ENCODE measurements at regions not wholly inside any gene's neighbourhood (a gene's known extent, or its start where the extent isn't known, plus 50 kb on each side); places are given as distances from the start of the nearest gene placed in this dataset.

DNA sequence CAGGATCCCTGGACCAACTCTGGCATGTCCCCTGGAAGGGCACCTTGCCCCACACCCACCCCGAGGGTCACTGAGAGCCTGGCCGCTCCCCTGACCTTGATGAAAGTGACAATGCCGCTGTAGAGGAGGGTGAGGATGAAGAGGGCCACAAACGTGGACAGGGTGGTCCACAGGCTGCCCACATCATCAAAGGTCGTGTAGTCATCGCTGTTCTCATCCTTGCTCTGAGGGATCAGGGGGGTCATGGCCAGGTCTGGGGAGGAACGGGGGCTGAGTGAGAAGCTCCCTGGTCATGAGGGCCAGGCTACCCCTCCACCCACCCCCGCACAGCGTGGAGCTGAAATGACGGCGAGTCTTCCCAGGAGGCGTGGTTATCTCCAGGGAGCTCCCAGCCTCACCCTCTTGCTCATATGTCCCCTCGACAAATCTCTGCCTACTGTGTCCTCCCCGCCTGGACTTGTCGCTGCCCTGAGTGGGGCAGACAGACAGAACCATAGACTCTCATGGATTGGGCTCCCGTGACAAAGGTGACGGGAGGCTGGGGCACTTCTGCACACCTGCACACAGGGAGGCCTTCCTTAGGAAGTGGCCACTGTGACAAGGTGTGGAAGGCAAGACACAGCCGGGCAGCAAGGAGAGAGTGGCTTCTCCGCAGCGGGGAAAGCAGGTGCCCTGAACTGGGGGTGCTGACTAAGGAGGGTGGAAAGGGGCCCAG, 311.1 kb downstream of the TMEM121 start:
- no peak overlapping the region for H3K4me3 ChIP-seq
- H3K4me1 ChIP-seq = no peaks in the 10 kb centered on the region
- DNase-seq (ENCODE audit: low spot score in 2 of 2) = no peak
- peaks cover 5% of the 10 kb centered on the region; the same call in 1 of the 2 replicates for H3K27me3 ChIP-seq (ENCODE audit: low read depth)
- in situ Hi-C loops (cut with MboI; ENCODE audit: low sequenced_read_pairs) = no loop called here
- H3K9me3 ChIP-seq = no peaks in the 10 kb centered on the region
- no peaks in the 10 kb centered on the region for H3K36me3 ChIP-seq (replicated peaks)

DNA sequence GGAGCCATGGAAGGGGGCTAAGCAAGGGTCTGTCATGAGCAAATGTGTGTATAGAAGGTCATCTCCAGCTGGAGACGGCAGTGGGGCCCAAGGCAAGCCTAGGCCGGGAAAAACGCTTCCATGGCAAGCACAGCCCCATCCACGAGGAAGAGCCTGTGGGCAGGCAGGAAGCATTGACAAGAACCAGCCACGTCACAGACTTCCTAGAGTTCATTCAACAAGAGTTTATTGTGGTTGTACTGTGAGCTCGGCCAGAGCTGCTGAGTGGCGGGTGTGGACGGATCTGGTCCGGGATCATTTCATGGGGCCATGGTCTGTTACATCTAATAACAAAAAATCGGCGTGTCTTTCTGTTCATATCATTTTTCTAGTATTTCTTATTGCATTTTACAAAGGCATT, 311.7 kb downstream of the TMEM121 start:
- no peaks in the 10 kb centered on the region for H3K9me3 ChIP-seq

DNA sequence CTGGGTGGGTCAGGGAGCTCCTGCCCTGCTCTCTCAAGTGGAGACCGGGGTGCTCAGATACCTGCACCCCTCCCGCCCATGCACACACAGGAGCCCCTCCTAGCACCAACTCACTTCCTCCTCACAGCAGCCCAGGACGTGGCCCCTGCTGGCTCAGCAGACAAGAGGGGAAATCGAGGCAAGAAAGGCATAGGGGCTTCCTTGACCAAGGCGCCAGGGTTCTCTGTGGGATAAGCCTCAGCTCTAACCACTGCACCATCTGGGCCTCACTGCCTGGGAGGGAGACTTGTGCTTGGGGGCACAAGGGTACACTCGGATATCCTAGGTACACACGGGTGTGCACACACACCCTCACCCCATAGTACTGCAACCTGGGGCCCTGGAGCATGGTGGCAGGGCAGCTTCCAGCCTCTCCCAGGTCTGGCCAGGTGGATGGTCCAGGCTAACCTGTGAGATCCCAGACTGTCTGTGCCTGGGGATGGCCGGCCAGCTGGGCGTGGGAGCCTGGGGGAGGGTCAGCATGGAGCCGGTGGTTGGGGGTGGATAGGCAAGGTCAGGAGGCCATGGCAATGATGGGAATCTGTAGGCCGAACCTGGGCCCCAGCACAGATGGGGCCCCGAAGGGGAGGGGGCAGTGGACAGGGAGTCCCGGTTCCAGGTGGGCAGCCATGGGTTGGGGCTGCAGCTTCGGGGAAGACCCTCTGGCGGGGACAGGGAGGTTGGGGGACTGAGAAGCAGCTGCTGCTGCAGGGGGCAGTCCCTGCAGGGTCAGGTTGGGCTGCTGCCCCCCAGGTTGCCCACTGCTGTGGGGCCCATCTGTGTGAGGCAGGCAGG, 312.4 kb downstream of the TMEM121 start:
- no peaks in the 10 kb centered on the region for H3K9me3 ChIP-seq
- H3K4me3 ChIP-seq = no peak overlapping the region
- no peaks in the 10 kb centered on the region for H3K27me3 ChIP-seq (ENCODE audit: low read depth)
- no peak for DNase-seq (ENCODE audit: low spot score in 2 of 2)
- in situ Hi-C loops (cut with MboI; ENCODE audit: low sequenced_read_pairs) = no loop called here
- H3K36me3 ChIP-seq (replicated peaks) = no peaks in the 10 kb centered on the region
- no peaks in the 10 kb centered on the region for H3K4me1 ChIP-seq

More for the DNA sequence above, 311.7 kb downstream of the TMEM121 start:
- in situ Hi-C loops (cut with MboI; ENCODE audit: low sequenced_read_pairs) = no loop called here
- H3K36me3 ChIP-seq (replicated peaks) = no peaks in the 10 kb centered on the region
- H3K4me1 ChIP-seq = no peaks in the 10 kb centered on the region
- no peak for DNase-seq (ENCODE audit: low spot score in 2 of 2)
- H3K27me3 ChIP-seq (ENCODE audit: low read depth) = peaks cover 5% of the 10 kb centered on the region; the same call in 1 of the 2 replicates
- no peak overlapping the region for H3K4me3 ChIP-seq

DNA sequence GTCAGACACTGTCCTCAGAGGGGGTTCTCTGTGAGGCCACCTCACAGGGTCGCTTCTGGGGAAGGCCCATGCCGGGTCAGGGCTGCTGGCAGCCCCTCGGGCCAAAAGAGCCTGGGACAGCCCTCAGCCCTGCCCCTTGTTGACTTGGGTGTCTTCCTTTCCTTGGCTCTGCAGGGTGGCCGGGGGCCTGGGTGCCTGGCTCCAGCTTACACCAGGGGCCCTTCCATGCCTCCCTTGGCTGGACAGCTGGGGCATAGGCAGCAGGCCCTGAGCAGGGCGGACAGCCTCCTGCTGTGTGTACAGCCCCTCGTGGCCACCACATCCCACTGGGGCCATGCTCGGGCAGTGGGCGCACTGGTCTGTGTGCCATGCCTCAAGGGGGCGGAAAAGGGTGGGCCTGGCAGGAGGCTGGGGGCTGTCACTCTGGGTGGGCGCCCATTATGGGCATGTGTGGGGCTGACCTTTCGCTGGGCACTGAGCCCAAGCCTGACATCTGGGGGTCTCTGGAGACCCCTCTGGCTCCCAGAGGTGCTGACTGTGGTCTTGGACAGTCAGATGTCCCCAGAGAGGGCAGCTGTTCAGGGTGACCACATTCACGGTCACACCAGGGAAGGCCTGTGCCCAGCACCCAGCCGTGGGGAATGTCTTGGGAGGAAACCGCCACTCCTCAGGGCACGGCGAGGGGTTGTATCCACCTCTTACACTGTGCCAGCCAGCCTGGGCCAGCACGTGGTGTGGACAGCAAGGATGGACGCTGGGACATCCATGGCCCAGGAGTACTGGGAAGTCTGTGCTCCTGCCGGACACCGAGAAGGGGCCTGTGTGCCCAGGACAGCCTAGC, 313.3 kb downstream of the TMEM121 start:
- in situ Hi-C loops (cut with MboI; ENCODE audit: low sequenced_read_pairs) = no loop called here
- Histone ChIP-seq H3K4me1 (no peaks in the 10 kb centered on the region), H3K9me3 (no peaks in the 10 kb centered on the region), H3K36me3 (replicated peaks) (no peaks in the 10 kb centered on the region), H3K4me3 (no peak overlapping the region), H3K27me3 (ENCODE audit: low read depth) (no peaks in the 10 kb centered on the region)
- DNase-seq (ENCODE audit: low spot score in 2 of 2) = no peak

DNA sequence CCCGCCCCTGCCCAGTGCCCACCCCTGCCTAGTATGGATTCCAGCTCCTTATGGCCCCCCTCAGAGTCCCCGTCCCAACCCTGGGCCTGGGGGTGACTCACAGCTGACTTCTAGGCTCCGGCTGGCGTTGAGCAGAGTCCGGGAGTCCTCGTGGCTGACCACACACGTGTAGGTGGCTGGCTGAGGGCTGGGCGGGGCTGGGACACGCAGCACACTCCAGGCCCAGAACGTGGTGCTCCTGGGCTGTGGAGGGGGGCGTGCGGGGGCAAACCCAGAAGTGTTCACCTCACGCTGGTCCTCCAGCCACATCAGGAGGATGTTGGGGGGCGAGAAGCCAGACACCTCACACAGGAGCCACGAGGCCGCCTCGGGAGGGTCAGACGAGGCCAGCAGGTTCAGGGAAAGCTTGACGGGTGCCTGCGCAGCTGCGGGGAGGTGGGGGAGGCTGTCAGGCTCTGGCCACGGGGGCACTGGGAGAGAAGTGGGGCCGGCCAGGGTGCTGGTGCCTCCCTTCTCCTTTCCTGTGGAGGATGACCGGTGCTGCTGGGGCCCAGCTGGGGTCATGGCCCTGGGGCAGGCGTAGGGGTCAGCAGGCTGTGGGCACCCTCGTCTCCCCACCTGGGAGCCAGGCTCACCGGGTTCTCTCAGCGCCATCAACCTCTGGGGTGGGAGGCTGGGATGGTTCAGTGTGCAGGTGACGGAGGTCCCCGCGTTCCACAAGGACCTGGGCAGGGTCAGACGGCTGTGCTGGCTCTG, 314.1 kb downstream of the TMEM121 start:
- Histone ChIP-seq H3K9me3 (no peaks in the 10 kb centered on the region), H3K27me3 (ENCODE audit: low read depth) (no peaks in the 10 kb centered on the region), H3K4me1 (no peaks in the 10 kb centered on the region), H3K4me3 (no peak overlapping the region), H3K36me3 (replicated peaks) (no peaks in the 10 kb centered on the region)
- DNase-seq (ENCODE audit: low spot score in 2 of 2) = no peak
- in situ Hi-C loops (cut with MboI; ENCODE audit: low sequenced_read_pairs) = no loop called here

DNA sequence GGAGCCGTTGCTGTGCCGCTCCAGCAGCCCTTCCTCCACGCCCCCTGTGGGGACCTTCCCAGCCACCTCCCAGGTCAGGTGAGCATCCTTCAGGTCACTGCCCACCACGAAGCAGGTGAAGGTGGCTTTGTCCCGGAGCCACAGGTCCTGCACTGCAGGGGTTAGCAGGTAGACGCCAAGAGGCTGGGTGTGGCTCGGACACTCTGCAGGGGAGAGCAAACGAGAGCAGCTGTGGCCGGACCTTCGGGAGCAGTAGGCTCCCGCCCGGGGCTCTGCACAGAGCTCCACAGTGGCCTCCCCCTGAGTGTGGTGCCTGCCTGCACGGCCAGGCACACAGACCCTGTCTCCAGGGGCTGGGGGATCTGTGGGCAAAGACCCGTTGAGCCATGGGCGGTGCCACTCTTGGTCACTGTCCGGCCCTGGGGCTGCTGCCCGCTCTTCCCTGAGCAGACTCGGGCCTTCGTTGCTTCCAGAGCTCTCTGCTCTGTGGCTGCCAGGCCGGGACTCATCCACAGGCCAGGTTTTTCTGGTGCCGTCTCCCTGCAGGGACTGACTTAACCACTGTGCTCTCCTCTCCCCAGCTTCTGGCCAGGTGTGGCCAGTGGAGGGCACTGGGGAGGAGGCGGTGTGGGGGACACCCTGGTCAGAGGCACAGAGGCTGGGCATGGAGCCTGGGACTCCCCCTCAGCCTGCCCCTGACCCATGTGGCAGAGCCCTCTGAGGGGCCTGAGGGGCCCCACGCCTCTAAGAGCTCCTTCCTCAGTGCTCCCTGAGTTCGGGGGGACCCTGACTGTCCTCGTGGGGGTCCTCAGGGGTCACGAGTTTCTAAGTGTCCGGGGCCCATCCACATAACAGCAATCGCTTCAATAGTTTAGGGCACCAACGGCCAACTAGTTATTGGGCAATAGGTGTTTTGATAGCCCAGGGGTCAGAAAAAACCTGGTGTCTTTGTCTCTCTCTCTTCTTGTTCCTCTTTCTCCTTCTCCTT, 314.9 kb downstream of the TMEM121 start:
- no peaks in the 10 kb centered on the region for H3K4me1 ChIP-seq
- no peaks in the 10 kb centered on the region for H3K36me3 ChIP-seq (replicated peaks)
- H3K4me3 ChIP-seq = no peak overlapping the region
- no peak for DNase-seq (ENCODE audit: low spot score in 2 of 2)
- H3K9me3 ChIP-seq = no peaks in the 10 kb centered on the region
- in situ Hi-C loops (cut with MboI; ENCODE audit: low sequenced_read_pairs) = no loop called here
- H3K27me3 ChIP-seq (ENCODE audit: low read depth) = no peaks in the 10 kb centered on the region

DNA sequence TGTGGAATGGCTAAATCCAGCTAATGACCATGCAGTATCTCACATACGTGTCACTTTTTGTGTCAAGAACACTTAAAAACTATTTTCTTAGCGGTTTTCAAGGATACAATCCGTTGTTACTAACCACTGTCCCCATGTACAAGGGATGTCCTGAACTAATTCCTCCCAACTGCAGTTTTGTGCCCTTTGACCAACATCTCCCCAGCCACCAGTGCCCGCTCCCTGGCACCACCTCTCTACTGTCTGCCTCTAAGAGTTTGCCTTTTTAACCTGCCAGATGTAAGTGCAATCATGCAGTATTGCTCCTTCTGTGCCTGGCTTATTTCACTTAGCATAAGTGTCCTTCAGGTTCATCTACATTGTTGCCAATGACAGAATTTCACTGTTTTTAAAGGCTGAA, 315.7 kb downstream of the TMEM121 start:
- in situ Hi-C loops (cut with MboI; ENCODE audit: low sequenced_read_pairs) = no loop called here

DNA sequence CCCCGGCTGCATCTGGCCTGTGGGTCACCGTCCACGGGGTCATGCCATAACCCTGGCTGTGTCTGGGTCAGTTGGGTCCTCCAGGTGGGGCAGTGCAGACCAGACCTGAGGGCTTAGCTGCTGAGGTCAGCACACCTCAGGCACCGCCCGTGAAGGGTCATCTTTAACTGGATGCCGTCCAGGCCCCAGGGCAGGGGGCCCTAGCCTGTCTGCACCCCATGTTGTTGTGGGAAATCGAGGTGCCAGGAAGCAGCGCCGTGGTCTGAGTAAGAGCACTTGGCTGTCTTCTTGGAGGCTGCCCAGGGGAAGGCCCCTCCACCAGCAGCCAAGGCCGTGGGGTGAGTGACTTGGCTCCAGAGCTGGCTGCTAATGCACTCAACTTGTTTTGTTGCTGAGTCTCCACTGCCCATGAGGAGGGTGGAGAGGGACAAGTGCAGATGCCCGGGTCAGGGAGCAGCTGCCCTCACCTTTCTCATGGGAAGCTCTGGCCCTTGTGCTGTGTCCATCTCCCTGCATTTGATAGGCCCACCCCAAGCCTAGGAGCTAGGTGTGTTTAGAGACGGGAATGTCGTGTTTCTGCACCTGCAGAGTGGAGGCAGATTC, 317.2 kb downstream of the TMEM121 start:
- in situ Hi-C loops (cut with MboI; ENCODE audit: low sequenced_read_pairs) = no loop called here
- Histone ChIP-seq H3K4me1 (no peaks in the 10 kb centered on the region), H3K4me3 (no peak overlapping the region), H3K9me3 (no peaks in the 10 kb centered on the region), H3K36me3 (replicated peaks) (no peaks in the 10 kb centered on the region), H3K27me3 (ENCODE audit: low read depth) (no peaks in the 10 kb centered on the region)
- no peak for DNase-seq (ENCODE audit: low spot score in 2 of 2)

More for the DNA sequence above, 315.7 kb downstream of the TMEM121 start:
- Histone ChIP-seq H3K27me3 (ENCODE audit: low read depth) (no peaks in the 10 kb centered on the region), H3K4me1 (no peaks in the 10 kb centered on the region), H3K36me3 (replicated peaks) (no peaks in the 10 kb centered on the region), H3K9me3 (no peaks in the 10 kb centered on the region), H3K4me3 (no peak overlapping the region)
- no peak for DNase-seq (ENCODE audit: low spot score in 2 of 2)

DNA sequence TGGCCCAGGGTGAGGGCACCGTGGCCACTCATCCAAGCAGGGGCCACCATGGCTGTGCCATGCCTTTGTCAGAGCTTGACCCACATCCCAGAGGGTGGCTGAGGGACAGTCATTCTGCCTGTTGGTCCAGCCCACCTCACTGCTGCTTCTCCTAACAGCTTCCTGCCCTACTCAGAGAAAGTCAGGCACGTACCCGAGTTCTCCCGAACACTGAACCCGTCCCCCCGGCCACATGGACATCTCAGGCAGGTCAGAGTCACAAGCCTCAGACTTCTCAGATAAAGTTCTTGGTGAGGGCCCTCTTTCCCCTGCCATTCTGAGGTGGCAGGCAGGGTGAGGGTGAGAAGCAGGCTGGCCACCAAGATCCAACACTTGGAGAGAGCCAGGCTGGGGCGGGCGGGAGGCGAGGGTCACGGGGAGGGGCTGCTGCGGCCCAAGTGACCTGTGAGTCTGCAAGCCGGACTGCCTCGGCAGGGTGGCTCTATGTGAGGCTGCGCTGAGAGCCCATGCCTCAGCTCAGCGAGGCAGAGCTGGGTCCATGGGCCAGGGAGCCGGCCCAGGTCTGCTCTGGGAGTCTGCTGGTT, 317.8 kb downstream of the TMEM121 start:
- no peak for DNase-seq (ENCODE audit: low spot score in 2 of 2)
- Histone ChIP-seq H3K36me3 (replicated peaks) (no peaks in the 10 kb centered on the region), H3K9me3 (no peaks in the 10 kb centered on the region), H3K4me3 (no peak overlapping the region), H3K4me1 (no peaks in the 10 kb centered on the region), H3K27me3 (ENCODE audit: low read depth) (no peaks in the 10 kb centered on the region)
- in situ Hi-C loops (cut with MboI; ENCODE audit: low sequenced_read_pairs) = no loop called here

DNA sequence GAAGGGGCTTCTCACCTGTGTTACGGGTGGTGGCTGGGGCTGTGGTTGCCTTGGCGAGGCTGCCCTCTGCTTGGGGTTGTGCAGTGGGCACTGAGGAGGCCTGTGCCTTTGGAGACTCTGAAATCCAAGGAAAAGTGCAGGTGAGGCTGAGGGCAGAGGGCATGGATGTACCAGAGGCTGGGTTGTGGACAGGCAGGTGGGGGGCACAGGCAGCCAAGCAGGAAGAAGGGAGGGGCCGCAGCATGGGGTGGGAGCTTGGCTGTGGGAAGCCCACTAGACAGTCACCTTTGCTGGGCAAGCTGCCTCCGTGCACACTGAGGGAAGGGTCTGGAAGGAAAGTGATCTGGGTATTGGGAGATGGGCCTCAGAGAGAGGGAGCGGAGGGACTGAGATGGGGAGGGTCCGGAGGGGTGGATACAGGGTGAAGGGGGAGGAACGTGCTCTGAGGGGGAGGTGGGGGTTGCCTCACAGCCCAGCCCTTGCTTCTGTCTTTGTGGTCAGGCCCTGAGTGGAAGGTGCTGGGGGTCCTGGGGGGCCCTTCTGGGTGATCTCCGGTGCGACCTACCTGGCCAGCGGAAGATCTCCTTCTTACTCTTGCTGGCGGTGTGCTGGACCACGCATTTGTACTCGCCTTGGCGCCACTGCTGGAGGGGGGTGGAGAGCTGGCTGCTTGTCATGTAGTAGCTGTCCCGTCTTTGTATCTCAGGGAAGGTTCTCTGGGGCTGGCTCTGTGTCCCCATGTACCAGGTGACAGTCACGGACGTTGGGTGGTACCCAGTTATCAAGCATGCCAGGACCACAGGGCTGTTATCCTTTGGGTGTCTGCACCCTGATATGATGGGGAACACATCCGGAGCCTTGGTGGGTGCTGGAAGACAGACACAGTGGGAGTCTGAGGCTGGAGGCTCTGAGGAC, 318.7 kb downstream of the TMEM121 start:
- in situ Hi-C loops (cut with MboI; ENCODE audit: low sequenced_read_pairs) = no loop called here
- no peak for DNase-seq (ENCODE audit: low spot score in 2 of 2)
- H3K4me3 ChIP-seq = no peak overlapping the region
- no peaks in the 10 kb centered on the region for H3K36me3 ChIP-seq (replicated peaks)
- H3K27me3 ChIP-seq (ENCODE audit: low read depth) = no peaks in the 10 kb centered on the region
- H3K4me1 ChIP-seq = no peaks in the 10 kb centered on the region
- H3K9me3 ChIP-seq = no peaks in the 10 kb centered on the region

DNA sequence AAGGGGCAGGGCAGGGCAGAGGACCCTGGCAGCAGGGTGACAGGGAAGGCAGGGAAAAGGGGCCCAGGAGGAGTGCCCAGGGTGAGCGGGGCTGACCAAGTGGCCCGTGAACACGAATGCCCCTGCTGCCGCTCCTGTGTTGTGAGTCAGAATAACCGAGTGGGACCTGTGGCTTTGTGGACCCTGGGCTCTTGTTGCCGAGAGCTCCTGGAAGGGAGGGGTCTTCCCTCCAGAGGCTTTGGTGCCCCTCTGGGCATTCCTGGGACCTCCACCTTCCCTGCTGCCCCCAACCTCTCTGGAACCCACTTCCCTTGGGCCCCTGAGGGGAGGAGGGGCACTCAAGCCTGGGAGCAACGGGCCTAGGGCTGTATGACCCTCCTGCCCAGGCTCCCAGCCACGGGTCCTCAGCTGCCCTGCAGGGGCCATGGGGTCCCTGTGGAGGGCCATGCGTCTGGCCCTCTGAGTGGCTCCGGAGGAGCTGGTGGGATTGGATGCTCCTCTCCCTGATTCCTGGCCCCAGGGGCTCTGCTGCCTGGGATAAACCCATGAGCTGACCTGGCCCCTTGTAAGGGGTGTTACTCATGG, 319.4 kb downstream of the TMEM121 start:
- Histone ChIP-seq H3K9me3 (no peaks in the 10 kb centered on the region), H3K36me3 (replicated peaks) (no peaks in the 10 kb centered on the region), H3K4me3 (no peak overlapping the region), H3K4me1 (no peaks in the 10 kb centered on the region), H3K27me3 (ENCODE audit: low read depth) (no peaks in the 10 kb centered on the region)
- in situ Hi-C loops (cut with MboI; ENCODE audit: low sequenced_read_pairs) = no loop called here
- DNase-seq (ENCODE audit: low spot score in 2 of 2) = no peak

Data from HAP-1 (cell line).